MM.1S (cell line): ENCODE measurements at regions not wholly inside any gene's neighbourhood (a gene's known extent, or its start where the extent isn't known, plus 50 kb on each side); places are given as distances from the start of the nearest gene placed in this dataset.

Source experiments
- DNase-seq: peaks from one replicate; pipeline ENCODE4 v3.0.0-alpha.2; 2015
- H2AFZ ChIP-seq: fragments of 300-600 bp; sonication (generic); 2 replicates; pipeline ENCODE4 v1.6.0; 2016; ENCODE audit warnings: antibody characterized with exemption, low read length
- H3F3A ChIP-seq: fragments of 300-600 bp; sonication (generic); 2 replicates; pipeline ENCODE4 v1.6.1; 2016; ENCODE audit warnings: mild to moderate bottlenecking, antibody characterized with exemption, low read length, moderate library complexity, mixed read lengths; ENCODE audit not compliant: insufficient read depth
- H3K27ac ChIP-seq: fragments of 300-600 bp; sonication (generic); 2 replicates; pipeline ENCODE4 v1.5.1; 2016; ENCODE audit warnings: mild to moderate bottlenecking, low read length
- H3K27me3 ChIP-seq: fragments of 300-600 bp; sonication (generic); replicated peaks from 2 replicates; pipeline ENCODE4 v1.6.0; 2016; ENCODE audit warnings: low read length; ENCODE audit not compliant: insufficient read depth
- H3K36me3 ChIP-seq: fragments of 300-600 bp; sonication (generic); replicated peaks from 2 replicates; pipeline ENCODE4 v1.6.1; 2016; ENCODE audit warnings: mild to moderate bottlenecking, low read length, mixed read lengths; ENCODE audit not compliant: insufficient read depth
- H3K4me1 ChIP-seq: fragments of 300-600 bp; sonication (generic); 2 replicates; pipeline ENCODE4 v1.6.1; 2016; ENCODE audit warnings: low read length, mixed read lengths
- H3K4me2 ChIP-seq: fragments of 300-600 bp; sonication (generic); 2 replicates; pipeline ENCODE4 v1.6.0; 2016; ENCODE audit warnings: low read depth, low read length
- H3K4me3 ChIP-seq: fragments of 300-600 bp; sonication (generic); 2 replicates; pipeline ENCODE4 v1.5.1; 2016; ENCODE audit warnings: low read length, mixed read lengths
- H3K79me2 ChIP-seq: fragments of 300-600 bp; sonication (generic); 2 replicates; pipeline ENCODE4 v1.6.1; 2016; ENCODE audit warnings: mixed run types, low read length, mixed read lengths
- H3K9ac ChIP-seq: fragments of 300-600 bp; sonication (generic); 2 replicates; pipeline ENCODE4 v1.6.1; 2016; ENCODE audit warnings: low read length, mixed read lengths
- H3K9me2 ChIP-seq: fragments of 300-600 bp; sonication (generic); replicated peaks from 2 replicates; pipeline ENCODE4 v1.6.1; 2016; ENCODE audit warnings: mild to moderate bottlenecking, low read length, mixed read lengths; ENCODE audit not compliant: insufficient read depth
- H3K9me3 ChIP-seq: fragments of 300-600 bp; sonication (generic); replicated peaks from 2 replicates; pipeline ENCODE4 v1.6.1; 2016; ENCODE audit warnings: mild to moderate bottlenecking, low read length, mixed read lengths; ENCODE audit not compliant: insufficient read depth
- H4K20me1 ChIP-seq: fragments of 300-600 bp; sonication (generic); 2 replicates; pipeline ENCODE4 v1.6.1; 2016; ENCODE audit warnings: mild to moderate bottlenecking, low read length, moderate library complexity, mixed read lengths; ENCODE audit not compliant: insufficient read depth
- CTCF ChIP-seq: fragments of 300-600 bp; sonication (generic); IDR thresholded peaks from 2 replicates; pipeline ENCODE4 v1.5.1; 2016; ENCODE audit warnings: antibody characterized with exemption, low read length, mixed read lengths
- EZH2 ChIP-seq: fragments of 300-600 bp; sonication (generic); optimal IDR thresholded peaks from 2 replicates; pipeline ENCODE3; 2017; ENCODE audit warnings: low read depth, mild to moderate bottlenecking, antibody characterized with exemption, low read length, mixed read lengths
- EZH2phosphoT487 ChIP-seq: fragments of 300-600 bp; sonication (generic); IDR thresholded peaks from 2 replicates; pipeline ENCODE4 v1.6.1; 2018; ENCODE audit warnings: antibody characterized with exemption, low read length

- Histone ChIP-seq H3K36me3 (no peaks in the 10 kb centered on the region), H3K4me1 (no peaks in the 10 kb centered on the region), H3F3A (no peaks in the 10 kb centered on the region), H3K79me2 (no peaks in the 10 kb centered on the region), H3K27ac (no peak overlapping the region), H4K20me1 (no peaks in the 10 kb centered on the region), H3K4me3 (no peak overlapping the region), H3K9ac (no peak overlapping the region), H3K4me2 (no peak overlapping the region), H3K9me2 (no peaks in the 10 kb centered on the region), H2AFZ (no peak overlapping the region), H3K27me3 (no peaks in the 10 kb centered on the region), H3K9me3 (no peaks in the 10 kb centered on the region)
- TF ChIP-seq CTCF (no peak), EZH2phosphoT487 (no peak), EZH2 (no peak)
- no peak for DNase-seq
Observed at GRCh38 chr7:112986256-112987031, 100.2 kb downstream of the GPR85 start.

GRCh38 chr7:112985377-112985987 is 101.1 kb downstream of the GPR85 start:
- Histone ChIP-seq H3K79me2 (no peaks in the 10 kb centered on the region), H3K27me3 (no peaks in the 10 kb centered on the region), H3K36me3 (no peaks in the 10 kb centered on the region), H3K9ac (no peak overlapping the region), H3K4me3 (no peak overlapping the region), H3K27ac (no peak overlapping the region), H3K4me1 (no peaks in the 10 kb centered on the region), H2AFZ (no peak overlapping the region), H3F3A (no peaks in the 10 kb centered on the region), H4K20me1 (no peaks in the 10 kb centered on the region), H3K4me2 (no peak overlapping the region), H3K9me2 (no peaks in the 10 kb centered on the region), H3K9me3 (no peaks in the 10 kb centered on the region)
- no peak for TF ChIP-seq EZH2
- no peak for TF ChIP-seq CTCF
- TF ChIP-seq EZH2phosphoT487, result no peak
- no peak for DNase-seq

GRCh38 chr7:112982441-112983063 is 104.1 kb downstream of the GPR85 start:
- Histone ChIP-seq H3K4me3 (no peak overlapping the region), H3K9ac (no peak overlapping the region), H3K79me2 (no peaks in the 10 kb centered on the region), H3K4me2 (no peak overlapping the region), H3K36me3 (no peaks in the 10 kb centered on the region), H3K9me2 (no peaks in the 10 kb centered on the region), H2AFZ (no peak overlapping the region), H3F3A (no peaks in the 10 kb centered on the region), H3K27me3 (no peaks in the 10 kb centered on the region), H3K27ac (no peak overlapping the region), H3K9me3 (no peaks in the 10 kb centered on the region), H4K20me1 (no peaks in the 10 kb centered on the region), H3K4me1 (no peaks in the 10 kb centered on the region)
- TF ChIP-seq CTCF (no peak), EZH2phosphoT487 (no peak), EZH2 (no peak)
- DNase-seq, result no peak
